ENCODE measurements at regions not wholly inside any gene's neighbourhood (a gene's known extent, or its start where the extent isn't known, plus 50 kb on each side); places are given as distances from the start of the nearest gene placed in this dataset.

GRCh38 chr1:87712261-87713010, 383.8 kb downstream of the LMO4 start:
- Mint-ChIP-seq H3K9me3 (ENCODE audit: unreplicated experiment) (no peaks in the 10 kb centered on the region), H3K4me3 (ENCODE audit: unreplicated experiment) (no peak overlapping the region), H3K27ac (ENCODE audit: unreplicated experiment) (no peak overlapping the region), H3K4me1 (ENCODE audit: low read depth, unreplicated experiment) (no peaks in the 10 kb centered on the region), H3K36me3 (ENCODE audit: low read depth, unreplicated experiment) (no peaks in the 10 kb centered on the region), H3K27me3 (ENCODE audit: low read depth, unreplicated experiment) (no peaks in the 10 kb centered on the region)
- Histone ChIP-seq H2AFZ (ENCODE audit: low read depth, low read length) (no peak overlapping the region), H3K4me2 (ENCODE audit: low read length) (no peak overlapping the region), H3K79me2 (ENCODE audit: insufficient read depth, low read length) (no peaks in the 10 kb centered on the region), H3K4me3 (ENCODE audit: insufficient read depth, low read depth, low read length) (no peak overlapping the region), H3K27ac (ENCODE audit: low read depth, low read length) (no peak overlapping the region), H4K20me1 (ENCODE audit: insufficient read depth, low read length) (no peaks in the 10 kb centered on the region), H3K27me3 (ENCODE audit: insufficient read depth, low read length) (no peaks in the 10 kb centered on the region), H3K9ac (ENCODE audit: low read length) (no peak overlapping the region), H3K36me3 (ENCODE audit: insufficient read depth, low read length) (no peaks in the 10 kb centered on the region), H3K9me3 (ENCODE audit: insufficient read depth, low read depth, low read length) (no peaks in the 10 kb centered on the region), H3K4me1 (ENCODE audit: insufficient read depth, low read length) (no peaks in the 10 kb centered on the region)
- DNase-seq (ENCODE audit: low read depth): peak; percentile 25
- no peak for FAIRE-seq
- TF ChIP-seq CTCF (IDR thresholded peaks at IDR 0.05; ENCODE audit: insufficient read depth, low read depth, low read length) (no peak), EZH2 (IDR thresholded peaks at IDR 0.05; ENCODE audit: insufficient read depth, low read length) (no peak)

GRCh38 chr1:87714278-87714677, 385.6 kb downstream of the LMO4 start:
- no peak overlapping the region for H3K27ac Mint-ChIP-seq (ENCODE audit: unreplicated experiment)
- Histone ChIP-seq H2AFZ (ENCODE audit: low read depth, low read length) (no peak overlapping the region), H3K4me3 (ENCODE audit: insufficient read depth, low read depth, low read length) (no peak overlapping the region), H3K27ac (ENCODE audit: low read depth, low read length) (no peak overlapping the region), H3K9me3 (ENCODE audit: insufficient read depth, low read depth, low read length) (no peaks in the 10 kb centered on the region), H3K9ac (ENCODE audit: low read length) (no peak overlapping the region), H3K4me2 (ENCODE audit: low read length) (no peak overlapping the region), H4K20me1 (ENCODE audit: insufficient read depth, low read length) (no peaks in the 10 kb centered on the region), H3K27me3 (ENCODE audit: insufficient read depth, low read length) (no peaks in the 10 kb centered on the region), H3K36me3 (ENCODE audit: insufficient read depth, low read length) (no peaks in the 10 kb centered on the region), H3K4me1 (ENCODE audit: insufficient read depth, low read length) (no peaks in the 10 kb centered on the region), H3K79me2 (ENCODE audit: insufficient read depth, low read length) (no peaks in the 10 kb centered on the region)
- H3K4me1 Mint-ChIP-seq (ENCODE audit: low read depth, unreplicated experiment): no peaks in the 10 kb centered on the region
- no peak for FAIRE-seq
- no peak for TF ChIP-seq EZH2 (IDR thresholded peaks at IDR 0.05; ENCODE audit: insufficient read depth, low read length)
- H3K9me3 Mint-ChIP-seq (ENCODE audit: unreplicated experiment): no peaks in the 10 kb centered on the region
- no peak for DNase-seq (ENCODE audit: low read depth)
- no peaks in the 10 kb centered on the region for H3K36me3 Mint-ChIP-seq (ENCODE audit: low read depth, unreplicated experiment)
- no peak overlapping the region for H3K4me3 Mint-ChIP-seq (ENCODE audit: unreplicated experiment)
- no peaks in the 10 kb centered on the region for H3K27me3 Mint-ChIP-seq (ENCODE audit: low read depth, unreplicated experiment)

GRCh38 chr1:87715052-87715451, 386.4 kb downstream of the LMO4 start:
- Histone ChIP-seq H4K20me1 (ENCODE audit: insufficient read depth, low read length) (no peaks in the 10 kb centered on the region), H3K36me3 (ENCODE audit: insufficient read depth, low read length) (no peaks in the 10 kb centered on the region), H3K9ac (ENCODE audit: low read length) (no peak overlapping the region), H3K9me3 (ENCODE audit: insufficient read depth, low read depth, low read length) (no peaks in the 10 kb centered on the region), H3K27me3 (ENCODE audit: insufficient read depth, low read length) (no peaks in the 10 kb centered on the region), H3K4me1 (ENCODE audit: insufficient read depth, low read length) (no peaks in the 10 kb centered on the region), H2AFZ (ENCODE audit: low read depth, low read length) (no peak overlapping the region), H3K4me3 (ENCODE audit: insufficient read depth, low read depth, low read length) (no peak overlapping the region), H3K27ac (ENCODE audit: low read depth, low read length) (no peak overlapping the region), H3K79me2 (ENCODE audit: insufficient read depth, low read length) (no peaks in the 10 kb centered on the region), H3K4me2 (ENCODE audit: low read length) (no peak overlapping the region)
- H3K4me3 Mint-ChIP-seq (ENCODE audit: unreplicated experiment): no peak overlapping the region
- H3K4me1 Mint-ChIP-seq (ENCODE audit: low read depth, unreplicated experiment): no peaks in the 10 kb centered on the region
- no peak for FAIRE-seq
- TF ChIP-seq EZH2 (IDR thresholded peaks at IDR 0.05; ENCODE audit: insufficient read depth, low read length) (no peak), CTCF (IDR thresholded peaks at IDR 0.05; ENCODE audit: insufficient read depth, low read depth, low read length) (no peak)
- H3K9me3 Mint-ChIP-seq (ENCODE audit: unreplicated experiment): no peaks in the 10 kb centered on the region
- no peak for DNase-seq (ENCODE audit: low read depth)
- no peak overlapping the region for H3K27ac Mint-ChIP-seq (ENCODE audit: unreplicated experiment)
- H3K36me3 Mint-ChIP-seq (ENCODE audit: low read depth, unreplicated experiment): no peaks in the 10 kb centered on the region
- no peaks in the 10 kb centered on the region for H3K27me3 Mint-ChIP-seq (ENCODE audit: low read depth, unreplicated experiment)
